ENCODE measurements at regions not wholly inside any gene's neighbourhood (a gene's known extent, or its start where the extent isn't known, plus 50 kb on each side); places are given as distances from the start of the nearest gene placed in this dataset.

DNA sequence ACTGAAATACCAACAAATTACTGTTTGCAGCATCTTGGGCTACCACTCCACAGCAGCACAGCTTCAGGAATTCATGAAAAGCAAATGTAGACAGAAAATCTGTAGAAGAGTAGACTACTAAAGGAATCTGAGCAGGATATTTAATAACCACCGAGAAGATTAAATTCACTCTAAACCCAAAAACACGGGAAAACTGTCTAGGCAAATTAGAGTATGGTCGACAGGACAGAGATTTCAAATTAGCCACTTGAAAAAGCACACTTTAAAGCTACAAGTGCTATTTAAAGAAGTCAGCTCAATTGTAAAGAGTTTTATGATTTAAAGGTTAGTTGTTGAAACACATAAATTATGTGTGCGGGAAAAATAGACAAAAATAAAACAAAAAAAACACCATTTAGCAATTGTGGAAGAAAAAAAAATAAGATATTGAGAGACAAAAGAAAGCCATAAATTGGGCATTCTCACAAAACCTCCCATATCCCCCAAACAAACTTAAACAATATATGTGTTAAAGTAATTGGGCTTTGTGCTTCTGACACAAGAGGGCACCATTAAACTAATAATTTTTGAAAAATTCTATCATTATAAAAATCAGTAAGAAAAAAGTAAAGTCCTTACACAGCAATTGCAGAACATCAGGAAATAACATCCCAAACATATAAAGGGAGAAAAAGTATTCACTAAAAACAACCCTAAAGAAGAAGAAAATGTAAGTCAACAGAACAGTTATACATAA, 880.8 kb downstream of the TECRL start:
- in situ Hi-C loops (cut with HindIII; ENCODE audit: low sequenced_read_pairs): no loop called here

DNA sequence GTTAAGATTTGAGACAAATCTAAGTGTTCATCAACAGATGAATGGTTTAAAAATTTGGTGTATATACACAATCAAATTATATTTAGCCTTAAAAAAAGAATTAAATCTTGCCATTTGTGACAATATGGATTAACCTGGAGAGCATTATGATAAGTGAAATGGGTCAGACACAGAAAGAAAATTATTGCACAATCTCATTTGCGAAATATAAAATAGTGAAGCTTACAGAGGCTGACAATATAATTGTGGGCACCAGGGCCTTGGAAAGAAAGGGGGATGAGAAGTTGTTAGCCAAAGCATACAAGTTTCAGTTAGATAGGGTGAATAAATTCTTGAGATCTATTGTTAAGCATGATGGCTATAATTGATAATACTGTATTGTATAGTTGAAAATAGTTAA, 883.0 kb downstream of the TECRL start:
- in situ Hi-C loops (cut with HindIII; ENCODE audit: low sequenced_read_pairs): no loop called here

DNA sequence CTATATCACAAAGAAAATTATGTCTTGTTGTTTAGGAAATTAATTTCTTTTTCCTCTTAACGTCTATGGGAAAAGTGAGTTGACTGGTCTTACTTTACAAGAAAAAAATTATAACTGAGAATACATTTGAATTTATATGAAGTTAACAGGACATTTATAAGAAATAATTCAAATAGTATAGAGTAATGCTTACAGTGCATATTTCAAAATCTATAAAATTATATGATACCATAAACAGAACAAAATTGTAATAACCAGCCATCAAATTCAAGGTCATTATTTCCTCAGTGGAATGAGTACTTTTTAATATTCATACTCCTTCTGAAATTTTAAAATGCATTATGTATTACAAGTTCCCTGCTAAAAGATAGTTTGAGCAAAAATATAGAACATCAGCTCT, 884.5 kb downstream of the TECRL start:
- in situ Hi-C loops (cut with HindIII; ENCODE audit: low sequenced_read_pairs): no loop called here

DNA sequence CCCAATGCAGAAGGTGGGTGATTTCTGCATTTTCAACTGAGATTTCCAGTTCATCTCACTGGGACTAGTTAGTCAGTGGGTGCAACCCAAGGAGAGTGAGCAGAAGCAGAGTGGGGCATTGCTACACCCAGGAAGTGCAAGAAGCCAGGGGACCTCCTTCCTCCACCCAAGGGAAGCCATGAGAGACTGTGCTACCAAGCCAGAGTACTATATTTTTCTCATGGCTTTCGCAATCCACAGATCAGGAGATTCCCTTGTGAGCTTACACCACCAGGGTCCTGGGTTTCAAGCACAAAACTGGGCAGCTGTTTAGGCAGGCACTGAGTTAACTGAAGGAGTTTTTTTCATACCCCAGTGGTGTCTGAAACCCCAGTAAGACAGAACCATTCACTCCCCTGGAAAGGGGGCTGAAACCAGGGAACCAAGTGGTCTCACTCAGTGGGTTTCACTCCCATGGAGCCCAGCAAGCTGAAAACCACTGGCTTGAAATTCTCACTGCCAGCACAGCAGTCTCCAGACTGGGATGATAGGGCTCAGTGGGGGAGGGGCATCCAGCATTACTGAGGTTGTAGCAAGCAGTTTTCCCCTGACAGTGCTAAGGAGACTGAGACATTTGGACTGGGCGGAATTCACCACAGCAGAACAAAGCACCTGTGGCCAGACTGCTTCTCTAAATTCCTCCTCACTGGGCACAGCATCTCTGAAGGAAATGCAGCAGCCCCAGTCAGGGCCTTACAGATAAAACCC, 903.4 kb downstream of the TECRL start:
- in situ Hi-C loops (cut with HindIII; ENCODE audit: low sequenced_read_pairs): no loop called here

DNA sequence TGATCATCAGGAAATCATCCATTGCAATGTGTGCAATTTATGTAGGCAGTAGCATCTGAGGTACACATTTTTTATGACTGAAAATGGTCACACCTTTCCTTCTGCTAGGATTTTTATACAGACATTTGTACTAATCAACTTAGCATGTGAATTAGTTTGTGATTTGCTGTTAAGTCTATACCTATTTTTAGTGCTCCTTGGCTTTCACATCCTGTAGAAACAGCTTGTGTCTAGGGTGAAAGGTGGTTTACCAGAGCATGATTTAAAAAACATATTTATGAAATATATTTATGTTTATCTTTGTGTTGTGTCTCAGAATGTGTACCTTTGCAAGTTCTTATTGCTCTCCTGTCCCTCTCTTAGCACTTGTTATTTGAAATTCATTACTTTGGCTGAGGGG, 916.0 kb downstream of the TECRL start:
- in situ Hi-C loops (cut with HindIII; ENCODE audit: low sequenced_read_pairs): no loop called here

DNA sequence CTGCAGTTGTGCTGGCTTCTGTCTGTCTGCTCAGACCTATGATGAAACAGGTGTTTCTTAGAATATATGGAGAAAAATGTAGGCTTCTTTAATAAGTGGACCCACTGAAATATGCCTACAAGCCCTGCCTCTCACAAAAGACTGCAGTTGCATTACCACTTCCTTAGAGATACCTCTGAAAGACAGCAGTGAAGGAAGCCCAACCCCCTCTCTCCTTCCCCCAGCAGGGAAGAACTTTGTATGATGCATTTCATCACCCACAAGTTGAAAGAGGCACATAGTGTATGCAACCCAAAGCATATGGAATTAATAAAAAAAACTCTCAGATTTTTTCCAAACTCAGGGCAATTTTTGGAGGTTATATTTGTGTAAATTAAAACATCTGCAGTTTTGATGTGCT, 916.7 kb downstream of the TECRL start:
- in situ Hi-C loops (cut with HindIII; ENCODE audit: low sequenced_read_pairs): no loop called here

DNA sequence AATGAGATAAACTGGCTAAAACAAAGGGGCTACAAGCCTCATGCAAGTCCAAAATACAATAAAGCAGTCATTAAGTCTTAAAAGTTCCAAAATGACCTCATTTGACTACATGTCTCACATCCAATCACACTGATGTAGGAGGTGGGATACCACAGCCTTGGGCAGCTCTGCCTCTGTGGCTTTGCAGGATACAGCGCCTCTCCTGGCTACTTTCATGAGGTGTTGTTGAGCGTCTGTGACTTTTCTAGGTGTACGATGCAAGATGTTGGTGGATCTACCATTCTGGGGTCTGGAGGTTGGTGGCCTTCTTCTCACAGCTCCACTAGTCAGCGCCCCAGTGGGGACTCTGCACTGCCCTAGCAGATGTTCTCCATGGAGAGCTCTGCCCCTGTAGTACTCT, 944.9 kb downstream of the TECRL start:
- in situ Hi-C loops (cut with HindIII; ENCODE audit: low sequenced_read_pairs): no loop called here

DNA sequence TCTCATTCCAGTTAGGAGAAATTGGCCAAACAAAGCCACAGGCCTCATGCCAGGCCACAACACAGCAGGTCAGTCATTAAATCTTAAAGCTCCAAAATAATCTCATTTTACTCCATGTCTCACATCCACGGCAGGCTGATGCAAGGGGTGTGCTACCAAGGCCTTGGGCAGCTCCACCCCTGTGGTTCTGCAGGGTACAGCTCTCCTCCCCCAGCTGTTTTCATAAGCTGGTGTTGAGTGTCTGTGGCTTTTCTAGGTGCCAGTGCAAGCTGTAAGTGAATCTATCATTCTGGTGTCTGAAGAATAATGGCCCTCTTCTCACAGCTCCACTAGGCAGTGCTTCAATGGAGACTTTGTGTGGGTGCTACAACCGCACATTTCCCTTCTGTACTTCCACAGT, 949.2 kb downstream of the TECRL start:
- in situ Hi-C loops (cut with HindIII; ENCODE audit: low sequenced_read_pairs): no loop called here

DNA sequence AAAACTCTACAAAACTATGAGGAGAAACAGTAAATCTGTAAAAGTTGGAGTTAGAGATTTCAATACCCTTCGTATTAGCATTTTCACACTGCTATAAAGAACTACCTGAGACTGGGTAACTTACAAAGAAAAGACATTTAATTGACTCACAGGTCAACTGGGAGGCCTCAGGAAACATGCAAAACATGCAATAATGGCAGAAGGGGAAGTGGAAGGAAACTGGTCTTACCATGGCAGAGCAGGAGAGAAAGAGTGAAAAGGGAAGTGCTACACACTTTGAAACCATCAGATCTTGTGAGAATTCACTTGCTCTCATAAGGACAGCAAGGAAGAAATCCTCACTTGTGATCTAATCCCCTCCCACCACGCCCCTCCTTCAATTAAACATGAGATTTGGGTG, 949.9 kb downstream of the TECRL start:
- in situ Hi-C loops (cut with HindIII; ENCODE audit: low sequenced_read_pairs): no loop called here

DNA sequence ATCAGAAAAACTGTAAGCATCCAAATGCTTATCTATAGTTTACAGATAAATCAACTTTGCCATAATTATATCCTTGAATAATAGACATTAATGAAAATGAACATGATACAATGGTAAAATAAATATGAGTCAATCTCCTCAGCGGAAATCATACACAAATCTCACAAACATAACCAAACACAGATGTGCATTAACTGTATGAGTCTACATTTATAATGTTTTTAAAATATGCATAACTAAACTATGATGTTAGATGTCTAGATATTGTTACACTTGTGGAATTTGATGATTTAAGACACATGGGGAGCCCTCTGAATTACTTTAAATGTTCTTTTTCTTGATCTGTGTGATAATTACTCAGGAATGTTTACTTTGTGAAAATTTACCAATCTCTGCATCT, 951.2 kb downstream of the TECRL start:
- in situ Hi-C loops (cut with HindIII; ENCODE audit: low sequenced_read_pairs): no loop called here

DNA sequence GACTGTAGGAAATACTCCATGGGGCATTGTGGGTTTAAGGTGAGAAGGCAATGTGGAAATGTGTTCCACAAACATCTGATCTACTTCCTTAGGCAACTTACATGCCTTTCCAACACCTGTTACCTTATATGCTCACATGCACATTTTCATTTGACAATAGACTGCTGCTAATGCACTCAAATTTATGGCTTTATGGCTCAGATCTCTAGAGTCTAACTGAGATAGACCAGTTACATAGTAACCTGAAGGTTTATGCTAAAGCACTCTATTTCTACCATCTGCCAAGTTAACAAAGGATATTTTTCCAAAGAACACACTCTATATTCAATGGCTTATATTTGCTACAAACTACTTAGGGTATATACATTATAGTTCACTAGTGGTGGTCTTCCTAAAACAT, 969.0 kb downstream of the TECRL start:
- in situ Hi-C loops (cut with HindIII; ENCODE audit: low sequenced_read_pairs): no loop called here

DNA sequence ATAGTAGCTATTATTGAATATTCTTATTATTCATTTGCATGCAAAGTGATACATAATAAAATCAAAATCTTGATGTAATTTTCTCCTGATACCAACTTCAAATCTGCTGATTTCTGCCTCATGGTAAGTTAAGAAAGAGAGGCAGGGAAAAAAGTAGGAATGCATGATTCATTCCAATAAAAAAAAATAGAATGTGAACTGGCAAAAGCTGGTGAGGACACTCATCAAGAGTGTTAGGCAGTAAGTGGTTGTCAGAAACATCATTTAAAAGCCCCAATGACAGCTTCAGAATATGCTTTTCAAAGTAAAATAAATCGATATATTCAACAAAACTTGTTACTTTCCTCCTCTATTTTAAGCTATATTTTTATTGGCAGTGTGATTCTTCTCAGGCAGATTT, 979.1 kb downstream of the TECRL start:
- in situ Hi-C loops (cut with HindIII; ENCODE audit: low sequenced_read_pairs): no loop called here

DNA sequence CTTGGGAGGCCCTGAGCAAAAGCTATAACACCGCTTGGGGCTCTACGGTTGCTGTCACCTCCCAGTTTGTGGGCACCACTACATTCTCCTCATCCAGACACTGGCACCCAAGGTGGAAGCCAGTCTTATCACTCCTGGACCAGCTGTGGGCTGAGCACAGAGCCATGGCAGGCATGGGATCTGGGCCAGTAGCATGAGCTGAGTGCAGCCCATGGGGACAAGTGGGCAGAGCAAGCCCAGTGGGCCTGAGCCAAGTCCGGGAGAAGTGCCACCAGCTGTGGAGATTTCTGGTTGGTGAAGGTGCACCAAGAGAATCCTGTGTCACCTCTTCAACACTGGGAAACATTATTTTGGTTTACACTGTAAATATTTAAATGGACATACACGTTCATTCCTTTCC, 1013.0 kb downstream of the TECRL start:
- in situ Hi-C loops (cut with HindIII; ENCODE audit: low sequenced_read_pairs): no loop called here

DNA sequence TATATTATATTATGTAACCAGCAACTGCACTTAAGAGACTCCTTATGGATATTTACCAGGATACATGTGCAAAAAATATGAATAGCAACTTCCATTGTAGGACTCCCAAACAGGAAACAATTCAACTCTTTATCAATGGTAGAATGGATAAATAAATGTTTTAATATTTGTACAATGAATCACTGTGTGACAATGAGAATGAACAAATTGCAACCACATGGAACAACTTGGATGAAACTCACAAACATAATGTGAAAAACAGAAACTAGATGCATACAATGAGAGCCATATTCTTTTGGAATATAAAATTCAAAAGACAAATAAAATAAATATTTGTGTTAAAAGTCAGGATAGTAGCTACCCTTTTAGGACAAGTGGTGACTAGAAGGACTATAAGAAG, 1015.7 kb downstream of the TECRL start:
- in situ Hi-C loops (cut with HindIII; ENCODE audit: low sequenced_read_pairs): no loop called here

DNA sequence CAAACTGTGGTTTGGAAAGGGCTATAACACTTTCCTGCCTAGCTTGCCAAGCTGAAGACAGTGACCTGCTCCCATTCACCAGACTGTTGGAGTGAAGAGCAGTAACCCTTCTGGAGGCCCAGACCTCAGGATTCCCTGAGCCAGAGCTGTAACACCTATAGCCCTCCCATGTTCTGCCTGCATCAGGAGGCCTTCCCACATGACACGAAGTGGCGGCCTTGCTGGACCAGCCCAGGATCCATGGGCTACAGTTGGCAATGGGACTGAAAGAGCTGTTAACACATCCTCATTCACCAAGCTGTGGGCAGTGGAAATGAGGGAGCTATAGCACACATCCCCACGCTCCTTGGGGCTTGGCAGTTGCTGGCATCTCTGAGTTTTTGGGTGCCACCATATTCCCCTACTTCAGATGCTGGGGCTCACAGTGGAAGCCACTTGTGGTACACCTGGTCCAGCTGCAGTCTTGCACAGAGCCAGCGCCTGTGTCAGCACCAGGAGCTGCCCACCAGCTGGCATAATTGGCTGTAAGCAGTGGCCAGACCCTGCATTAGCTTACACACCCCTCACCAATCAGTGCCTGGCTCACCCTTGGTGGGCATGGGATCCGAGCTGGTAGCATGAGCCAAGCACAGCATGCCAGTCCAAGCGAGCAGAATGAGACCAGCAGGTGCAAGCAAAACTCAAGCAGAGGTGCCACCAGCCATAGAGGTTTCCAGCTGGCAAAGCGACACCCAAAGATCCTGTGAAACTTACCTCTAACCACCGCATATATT, 1029.3 kb downstream of the TECRL start:
- in situ Hi-C loops (cut with HindIII; ENCODE audit: low sequenced_read_pairs): no loop called here

DNA sequence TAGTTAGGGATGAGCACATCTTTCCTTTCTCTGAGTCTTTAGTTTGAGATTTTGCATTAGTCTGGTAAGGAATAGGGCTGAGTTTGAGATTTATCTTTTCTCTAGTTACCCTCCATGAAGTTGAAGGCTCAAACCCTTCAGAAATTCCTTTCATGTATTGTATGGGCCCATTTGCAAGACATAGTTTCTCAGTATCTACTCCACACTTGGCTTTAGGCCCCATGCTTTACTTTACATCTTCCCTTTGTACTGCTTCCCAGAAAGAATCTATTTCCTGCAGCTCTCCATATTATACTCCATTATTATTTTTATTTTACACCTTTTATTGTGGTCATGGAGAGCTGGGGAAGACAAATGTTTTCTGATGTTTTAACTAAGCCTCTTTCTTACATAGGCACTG, 1038.2 kb downstream of the TECRL start:
- in situ Hi-C loops (cut with HindIII; ENCODE audit: low sequenced_read_pairs): no loop called here

DNA sequence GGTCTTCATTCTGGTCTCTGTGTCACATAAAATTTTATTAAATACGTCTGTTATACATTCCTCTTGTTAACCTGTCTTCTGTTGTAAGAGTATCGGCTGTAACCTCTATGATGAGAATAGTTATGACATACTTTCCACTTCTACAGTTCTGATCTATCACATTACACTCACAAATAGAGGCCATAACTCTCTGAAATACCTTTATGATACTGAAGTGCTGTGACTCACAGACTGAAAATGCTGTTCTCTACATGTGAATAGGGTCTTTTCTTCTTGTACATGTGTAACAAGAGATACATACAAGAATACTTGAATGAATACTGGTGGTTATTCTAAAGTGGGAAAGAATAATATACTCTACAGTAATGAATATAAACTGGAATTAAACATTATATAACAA, 1047.6 kb downstream of the TECRL start:
- in situ Hi-C loops (cut with HindIII; ENCODE audit: low sequenced_read_pairs): no loop called here

DNA sequence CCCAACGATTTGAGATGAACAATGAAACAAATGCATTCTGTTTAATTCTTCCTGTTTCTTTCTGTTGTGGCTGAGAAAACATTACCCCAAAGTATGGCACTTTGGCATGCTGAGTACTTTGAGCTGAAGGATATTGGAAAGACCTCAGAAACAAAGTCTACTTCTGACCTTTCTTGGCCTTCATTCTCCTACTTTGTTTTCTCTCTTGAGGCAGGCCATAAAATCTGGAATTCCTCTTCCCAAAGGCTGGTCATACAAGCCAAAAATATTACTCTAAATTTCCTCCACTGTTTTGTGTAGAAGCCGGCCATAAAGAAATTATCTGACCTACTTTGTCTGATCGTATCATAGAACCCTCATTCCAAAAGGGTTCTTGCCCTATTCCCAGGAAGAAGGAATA, 1048.2 kb downstream of the TECRL start:
- in situ Hi-C loops (cut with HindIII; ENCODE audit: low sequenced_read_pairs): no loop called here

DNA sequence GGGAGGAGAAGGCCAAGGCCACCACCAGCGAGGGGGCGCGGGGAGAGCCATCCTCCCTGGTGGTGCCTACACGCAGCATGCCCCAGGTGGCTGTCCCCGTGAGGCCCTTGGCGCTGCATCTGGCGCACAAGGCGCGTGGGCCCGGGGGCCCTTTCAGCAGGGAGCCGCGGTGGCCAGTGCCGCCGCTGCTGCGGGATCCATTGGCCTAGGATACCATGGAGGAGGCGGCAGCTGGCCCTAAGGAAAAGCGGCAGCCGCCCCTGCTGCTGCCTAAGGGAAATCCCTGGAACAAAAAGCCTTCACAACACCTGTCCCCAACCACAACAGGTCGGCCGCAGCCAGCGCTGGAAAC, 1059.6 kb downstream of the TECRL start:
- in situ Hi-C loops (cut with HindIII; ENCODE audit: low sequenced_read_pairs): no loop called here

DNA sequence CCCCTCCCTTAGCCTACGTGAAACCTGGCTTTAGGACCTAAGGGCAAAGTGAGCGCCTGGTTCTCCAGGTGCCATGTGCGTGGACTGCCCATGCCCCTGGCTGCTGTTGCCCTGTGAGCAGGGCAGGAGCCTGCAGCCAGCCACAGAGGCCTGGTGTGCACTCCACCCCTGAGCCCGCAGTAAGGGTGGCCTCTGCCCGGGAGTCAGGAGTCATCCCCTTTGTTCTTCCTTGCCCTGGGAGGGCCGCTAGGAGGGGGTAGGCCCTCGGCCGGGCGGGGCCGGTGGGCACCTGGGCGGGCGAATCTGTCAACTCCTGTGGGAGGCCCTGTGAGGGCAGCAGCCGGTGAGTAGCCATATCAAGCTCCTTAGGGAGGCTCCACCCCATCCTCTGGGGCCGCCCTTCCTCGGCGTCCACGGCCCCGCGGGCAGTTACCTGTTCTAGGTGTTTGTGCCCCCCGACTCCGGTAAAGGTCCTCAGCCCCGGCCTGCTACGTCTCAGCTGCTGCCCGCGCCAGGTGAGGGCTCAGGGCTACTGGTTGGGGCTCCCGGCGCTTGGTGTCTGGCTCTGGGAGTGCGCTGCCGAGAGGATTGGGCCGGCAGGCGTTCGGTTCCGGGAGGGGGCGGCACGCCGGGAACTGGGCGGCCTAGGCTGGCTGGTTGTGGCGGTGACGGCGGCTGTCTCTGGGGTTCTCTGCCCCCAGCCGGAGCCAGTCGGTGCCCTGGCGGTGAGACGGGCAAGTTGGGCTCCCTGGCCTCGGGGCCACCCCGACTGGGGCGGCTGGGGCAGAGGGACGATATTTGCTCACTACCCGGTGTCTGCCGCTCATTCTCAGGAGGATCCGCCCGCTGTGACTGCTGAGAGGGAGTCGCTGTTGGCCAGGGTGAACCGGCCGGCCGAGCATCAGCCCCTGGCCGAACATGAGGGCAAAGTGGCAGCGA, 1060.2 kb downstream of the TECRL start:
- in situ Hi-C loops (cut with HindIII; ENCODE audit: low sequenced_read_pairs): no loop called here

DNA sequence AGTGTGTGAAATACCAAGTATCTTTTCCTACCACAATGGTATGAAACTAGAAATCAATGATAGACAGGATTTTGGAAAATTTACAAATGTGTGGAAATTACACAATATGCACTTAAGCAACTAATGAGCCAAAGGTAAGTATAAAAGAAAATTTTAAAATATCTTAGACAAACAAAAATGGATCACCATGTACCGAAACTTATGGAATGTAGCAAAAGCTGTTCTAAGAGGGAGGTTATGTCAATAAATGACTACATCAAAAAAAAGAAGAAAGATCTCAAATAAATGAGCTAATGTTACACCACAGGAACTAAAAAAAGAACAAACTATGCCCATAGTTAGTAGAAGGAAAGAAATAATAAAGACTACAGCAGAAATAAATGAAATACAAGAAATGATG, 1084.1 kb downstream of the TECRL start:
- in situ Hi-C loops (cut with HindIII; ENCODE audit: low sequenced_read_pairs): no loop called here

Data from endothelial cell of hepatic sinusoid (primary cell).